Gastroesophageal sphincter (tissue), 4 donors: ENCODE measurements at regions not wholly inside any gene's neighbourhood (a gene's known extent, or its start where the extent isn't known, plus 50 kb on each side); places are given as distances from the start of the nearest gene placed in this dataset.

Source experiments
- ATAC-seq: fragments of 150-250 bp; one replicate; pipeline ENCODE4 v1.9.1; 2016; ENCODE audit warnings: mild to moderate bottlenecking, moderate library complexity
- H3K27ac ChIP-seq, 4 donors: fragments of 200-600 bp; sonication (generic) in 3 of 4; 1 replicate in 3 of 4; 2 replicates in 1 of 4; pipeline ENCODE4 v1.5.1; 2016 to 2019
- H3K27me3 ChIP-seq: fragments of 200-600 bp; sonication (generic); one replicate; pipeline ENCODE4 v1.5.1; 2019
- H3K36me3 ChIP-seq, 2 donors: fragments of 200-600 bp; sonication (generic); one replicate each; pipeline ENCODE4 v1.5.1; 2019; ENCODE audit warnings: control low read depth in 1 of 2
- H3K4me1 ChIP-seq, 3 donors: fragments of 200-600 bp; sonication (generic); 1 replicate in 2 of 3; 2 replicates in 1 of 3; pipeline ENCODE4 v1.5.1; 2016 to 2019; ENCODE audit warnings: control low read depth in 2 of 3
- H3K4me3 ChIP-seq, 2 donors: fragments of 200-600 bp; sonication (generic); one replicate each; pipeline ENCODE4 v1.5.1; 2019; ENCODE audit warnings: mild to moderate bottlenecking in 1 of 2, moderate library complexity in 1 of 2
- H3K9me3 ChIP-seq, 3 donors: fragments of 200-600 bp; sonication (generic); one replicate each; pipeline ENCODE4 v1.5.1; 2017 to 2019; ENCODE audit warnings: control low read depth in 2 of 3
- EP300 ChIP-seq: sonication (generic); formaldehyde crosslinking; IDR thresholded peaks from one replicate; pipeline ENCODE4 v1.6.1; 2017; ENCODE audit warnings: antibody characterized with exemption, mild to moderate bottlenecking
- POLR2A ChIP-seq, 2 donors: fragments of 450-650 bp; IDR thresholded peaks; one replicate each; pipeline ENCODE4 v1.6.1; 2017; ENCODE audit warnings: antibody characterized with exemption in 2 of 2, mild to moderate bottlenecking in 2 of 2, moderate library complexity in 1 of 2
- POLR2AphosphoS5 ChIP-seq: sonication (generic); formaldehyde crosslinking; IDR thresholded peaks from one replicate; pipeline ENCODE4 v1.6.1; 2017; ENCODE audit warnings: antibody characterized with exemption
- WGBS, 2 donors: methylation state at CpG; one replicate each; pipeline ENCODE4 v1.1.5; 2018; ENCODE audit warnings: low coverage in 1 of 2; 5-methylcytosine and 5-hydroxymethylcytosine counted together
- TF ChIP-seq, protein P1 (sequence below), 4 experiments: fragments of 200-600 bp in 2 of 4; fragments of 450-650 bp in 2 of 4; sonication (generic) in 1 of 4; IDR thresholded peaks; one replicate each; pipeline ENCODE4 v1.5.1; 2017 to 2019; ENCODE audit warnings: antibody characterized with exemption in 4 of 4, mild to moderate bottlenecking in 2 of 4, moderate library complexity in 2 of 4

DNA sequence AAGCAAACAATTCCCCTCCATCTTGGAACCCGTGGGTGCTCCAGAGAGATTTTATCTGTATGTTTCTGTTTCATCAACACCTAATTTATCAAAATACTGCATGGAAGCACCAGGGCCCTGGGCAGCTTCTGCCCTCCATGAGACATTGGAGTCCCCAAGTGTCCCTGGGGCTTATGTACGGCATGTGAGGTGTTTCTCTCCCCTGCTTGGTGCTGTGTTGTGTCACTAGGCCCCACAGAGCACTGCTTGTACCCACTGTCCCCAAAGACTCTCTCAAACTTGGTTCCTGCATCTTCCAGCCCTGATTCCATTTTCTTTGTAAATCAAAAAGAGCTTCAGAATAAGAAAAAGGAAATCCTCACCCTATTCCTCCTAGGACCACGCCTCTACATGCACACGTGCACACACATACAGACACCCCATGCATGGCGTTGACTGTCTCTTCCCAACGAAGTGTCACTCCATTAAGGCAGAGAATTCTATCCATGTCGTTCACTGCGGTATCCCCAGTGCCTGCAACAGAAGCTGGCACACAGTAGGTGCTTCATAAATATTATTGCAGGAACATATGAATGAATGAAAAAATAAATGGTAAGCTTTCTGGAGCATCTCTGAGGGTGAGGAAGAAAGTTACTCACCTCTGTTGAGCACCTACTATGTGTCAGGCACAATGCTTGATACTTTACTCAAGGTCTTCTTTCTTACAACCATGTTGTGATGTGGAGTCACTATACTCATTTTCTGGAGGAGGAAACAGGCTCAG is 191.6 kb downstream of the DICER1 start:
- TF ChIP-seq POLR2AphosphoS5 = no peak
- no peak for TF ChIP-seq POLR2A (IDR thresholded peaks at IDR 0.05)
- no peak for TF ChIP-seq EP300
- TF ChIP-seq, protein P1, sequence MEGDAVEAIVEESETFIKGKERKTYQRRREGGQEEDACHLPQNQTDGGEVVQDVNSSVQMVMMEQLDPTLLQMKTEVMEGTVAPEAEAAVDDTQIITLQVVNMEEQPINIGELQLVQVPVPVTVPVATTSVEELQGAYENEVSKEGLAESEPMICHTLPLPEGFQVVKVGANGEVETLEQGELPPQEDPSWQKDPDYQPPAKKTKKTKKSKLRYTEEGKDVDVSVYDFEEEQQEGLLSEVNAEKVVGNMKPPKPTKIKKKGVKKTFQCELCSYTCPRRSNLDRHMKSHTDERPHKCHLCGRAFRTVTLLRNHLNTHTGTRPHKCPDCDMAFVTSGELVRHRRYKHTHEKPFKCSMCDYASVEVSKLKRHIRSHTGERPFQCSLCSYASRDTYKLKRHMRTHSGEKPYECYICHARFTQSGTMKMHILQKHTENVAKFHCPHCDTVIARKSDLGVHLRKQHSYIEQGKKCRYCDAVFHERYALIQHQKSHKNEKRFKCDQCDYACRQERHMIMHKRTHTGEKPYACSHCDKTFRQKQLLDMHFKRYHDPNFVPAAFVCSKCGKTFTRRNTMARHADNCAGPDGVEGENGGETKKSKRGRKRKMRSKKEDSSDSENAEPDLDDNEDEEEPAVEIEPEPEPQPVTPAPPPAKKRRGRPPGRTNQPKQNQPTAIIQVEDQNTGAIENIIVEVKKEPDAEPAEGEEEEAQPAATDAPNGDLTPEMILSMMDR (IDR thresholded peaks at IDR 0.05) = no peak

DNA sequence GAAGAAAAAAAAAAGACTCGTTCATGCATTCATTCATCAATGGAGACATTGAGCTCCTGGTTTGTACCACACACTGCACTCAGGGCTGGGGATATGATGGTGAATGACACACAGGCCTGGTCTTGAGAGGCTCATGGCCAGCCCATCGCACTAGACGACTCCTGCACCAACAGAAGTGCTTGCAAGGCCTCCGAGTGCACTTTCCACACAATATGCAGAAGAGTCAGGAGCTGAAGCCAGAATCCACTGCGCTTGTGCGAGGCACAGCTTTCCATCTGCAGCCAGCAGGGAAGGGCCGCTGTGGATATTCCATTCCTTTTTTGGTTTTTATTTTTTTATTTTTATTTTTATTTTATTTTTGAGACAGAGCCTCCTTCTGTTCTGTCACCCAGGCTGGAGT is 192.4 kb downstream of the DICER1 start:
- Histone ChIP-seq H3K4me3 (no peak overlapping the region), H3K36me3 (no peaks in the 10 kb centered on the region), H3K4me1 (peaks cover 0 to 12% (median 0%) of the 10 kb centered on the region in 3 donors), H3K9me3 (no peaks in the 10 kb centered on the region), H3K27ac (no peak overlapping the region), H3K27me3 (peaks cover 10% of the 10 kb centered on the region)
- WGBS, 2 donors = 97 to 100% methylated on average over 4 to 6 of the region's 7 CpGs
- TF ChIP-seq POLR2AphosphoS5 = no peak
- TF ChIP-seq, protein P1 (IDR thresholded peaks at IDR 0.05) = no peak
- TF ChIP-seq EP300 = no peak
- no peak for TF ChIP-seq POLR2A (IDR thresholded peaks at IDR 0.05)
- ATAC-seq = no peak

More for the DNA sequence above, 191.6 kb downstream of the DICER1 start:
- no peaks in the 10 kb centered on the region for H3K36me3 ChIP-seq
- peaks cover 10% of the 10 kb centered on the region for H3K27me3 ChIP-seq
- H3K9me3 ChIP-seq = peaks cover 0 to under 1% (median 0%) of the 10 kb centered on the region in 3 donors
- no peak overlapping the region for H3K4me3 ChIP-seq
- 60 to 87% methylated on average over 2 to 7 of the region's 8 CpGs for WGBS, 2 donors
- ATAC-seq = no peak
- no peak overlapping the region for H3K27ac ChIP-seq
- peaks cover 0 to 12% (median 0%) of the 10 kb centered on the region in 3 donors for H3K4me1 ChIP-seq

DNA sequence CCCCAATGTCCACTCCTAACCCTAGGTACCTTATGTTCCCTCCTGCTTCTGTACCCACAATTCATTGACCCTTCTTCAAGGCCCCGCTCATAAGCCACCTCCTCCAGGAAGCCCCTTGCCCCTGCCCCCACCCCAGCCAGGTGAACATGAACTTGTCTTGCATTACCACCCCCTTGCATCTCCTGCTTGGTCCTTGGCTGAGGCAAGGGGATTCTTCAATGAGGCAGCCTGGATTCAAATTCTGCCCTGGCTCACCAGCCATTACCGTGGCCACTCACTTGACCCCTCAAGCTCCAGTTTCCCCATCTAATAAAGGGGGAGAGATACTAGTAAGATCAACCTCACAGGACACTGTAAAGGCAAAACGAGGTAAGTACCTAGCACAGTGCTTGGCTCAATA is 193.1 kb downstream of the DICER1 start:
- WGBS, 2 donors = 67 to 100% methylated on average over 1 of the region's 3 CpGs
- peaks cover 10% of the 10 kb centered on the region for H3K27me3 ChIP-seq
- no peak overlapping the region for H3K4me3 ChIP-seq
- ATAC-seq = no peak
- TF ChIP-seq, protein P1 (IDR thresholded peaks at IDR 0.05) = no peak
- no peak for TF ChIP-seq POLR2AphosphoS5
- no peak for TF ChIP-seq EP300
- no peak for TF ChIP-seq POLR2A (IDR thresholded peaks at IDR 0.05)
- H3K4me1 ChIP-seq = peaks cover 0 to 8% (median 0%) of the 10 kb centered on the region in 3 donors
- no peaks in the 10 kb centered on the region for H3K36me3 ChIP-seq
- H3K9me3 ChIP-seq = no peaks in the 10 kb centered on the region
- H3K27ac ChIP-seq = no peak overlapping the region

DNA sequence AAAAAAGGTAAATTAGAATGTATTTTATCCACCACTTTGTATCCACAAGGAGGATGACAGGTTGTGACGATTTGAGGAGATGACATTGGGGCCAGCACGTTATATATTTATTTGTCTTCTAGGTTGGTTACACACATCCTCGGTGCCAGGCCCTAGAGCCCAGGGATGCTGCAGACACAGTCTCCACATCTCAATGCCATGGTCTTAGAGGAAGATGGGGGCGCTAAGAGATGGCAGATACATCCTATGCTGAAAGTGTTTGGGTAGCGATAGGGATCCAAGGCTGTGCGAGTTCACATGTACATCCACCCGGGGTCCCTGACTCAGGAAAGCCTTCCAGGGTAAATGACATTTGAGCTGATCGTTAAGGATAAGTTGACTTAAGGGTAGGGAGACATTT is 193.1 kb upstream of the GSC start:
- peaks cover 10% of the 10 kb centered on the region for H3K27me3 ChIP-seq
- WGBS, 2 donors = 80 to 90% methylated on average over 3 to 8 of the region's 8 CpGs
- H3K27ac ChIP-seq = no peak overlapping the region
- H3K4me1 ChIP-seq = peaks cover 0 to 8% (median 0%) of the 10 kb centered on the region in 3 donors
- H3K4me3 ChIP-seq = no peak overlapping the region
- no peak for ATAC-seq
- no peaks in the 10 kb centered on the region for H3K9me3 ChIP-seq
- no peak for TF ChIP-seq POLR2AphosphoS5
- TF ChIP-seq EP300 = no peak
- TF ChIP-seq POLR2A (IDR thresholded peaks at IDR 0.05) = no peak
- TF ChIP-seq, protein P1 (IDR thresholded peaks at IDR 0.05) = no peak
- no peaks in the 10 kb centered on the region for H3K36me3 ChIP-seq

DNA sequence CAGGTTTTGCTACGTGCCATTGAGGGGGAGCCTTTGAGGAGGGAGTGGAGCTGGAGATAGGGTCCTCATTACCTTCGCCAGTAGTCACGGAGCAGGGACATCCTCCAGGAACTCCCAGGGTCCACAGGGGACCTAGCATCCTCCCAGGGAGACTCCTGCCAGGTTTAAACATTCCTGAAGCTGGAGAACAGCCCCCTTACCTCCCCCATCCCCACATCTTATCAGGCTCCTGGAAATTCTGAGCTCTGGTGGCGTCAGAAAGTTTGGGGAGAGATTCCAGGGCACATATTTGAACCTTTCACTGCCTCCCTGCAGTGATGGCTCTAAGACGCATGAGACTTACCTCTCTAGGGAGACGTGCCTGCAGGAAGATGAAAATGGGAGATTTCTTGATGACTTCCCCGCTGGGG is 192.3 kb upstream of the GSC start:
- H3K9me3 ChIP-seq = no peaks in the 10 kb centered on the region
- 0 to 25% methylated on average over 1 to 2 of the region's 7 CpGs for WGBS, 2 donors
- H3K27ac ChIP-seq = no peak overlapping the region
- H3K36me3 ChIP-seq = no peaks in the 10 kb centered on the region
- no peak for TF ChIP-seq POLR2AphosphoS5
- TF ChIP-seq, protein P1 (IDR thresholded peaks at IDR 0.05) = no peak
- no peak for TF ChIP-seq POLR2A (IDR thresholded peaks at IDR 0.05)
- no peak for TF ChIP-seq EP300
- H3K4me1 ChIP-seq = peaks cover 0 to 8% (median 0%) of the 10 kb centered on the region in 3 donors
- H3K27me3 ChIP-seq = peaks cover 10% of the 10 kb centered on the region
- H3K4me3 ChIP-seq = no peak overlapping the region
- ATAC-seq = no peak
